ENCODE measurements at regions not wholly inside any gene's neighbourhood (a gene's known extent, or its start where the extent isn't known, plus 50 kb on each side); places are given as distances from the start of the nearest gene placed in this dataset.

DNA sequence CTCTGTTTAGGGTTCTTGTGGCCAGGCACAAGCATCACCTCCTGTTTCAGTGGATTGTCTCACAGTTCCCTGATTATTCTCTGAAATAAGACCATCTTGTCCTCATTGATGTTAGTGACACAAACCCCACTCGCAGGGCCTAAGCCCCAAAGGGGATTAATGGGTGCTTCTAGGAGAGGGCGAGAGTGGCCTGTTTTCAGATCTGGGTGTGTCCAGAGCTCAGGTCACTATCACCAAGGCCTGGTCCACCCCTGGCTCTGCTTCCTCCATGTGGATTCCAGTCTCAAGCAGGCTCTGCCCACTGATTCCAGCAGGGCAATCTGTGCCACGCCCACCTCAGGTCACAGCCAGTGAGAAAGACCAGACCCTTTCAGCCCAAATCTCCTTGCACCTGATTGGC lies 361.9 kb downstream of the ADGRD1 start:
- no peak for TF ChIP-seq POLR2AphosphoS5 (IDR thresholded peaks at IDR 0.05; ENCODE audit: low read depth, low read length)
- no peak for TF ChIP-seq TAF1 (IDR thresholded peaks at IDR 0.05; ENCODE audit: low read depth, low read length)
- no peak for TF ChIP-seq POLR2A (IDR thresholded peaks at IDR 0.05; ENCODE audit: low read depth, low read length)
- TF ChIP-seq SPI1 (IDR thresholded peaks at IDR 0.05; ENCODE audit: low read depth, low read length), result no peak
- TF ChIP-seq PAX5 (IDR thresholded peaks at IDR 0.05; ENCODE audit: insufficient read depth, low read length, severe bottlenecking), result no peak
- no peak for TF ChIP-seq POU2F2 (IDR thresholded peaks at IDR 0.05; ENCODE audit: low read depth, low read length)

Data from GM12891 (cell line).